ENCODE measurements at regions not wholly inside any gene's neighbourhood (a gene's known extent, or its start where the extent isn't known, plus 50 kb on each side); places are given as distances from the start of the nearest gene placed in this dataset.
"Not testable (repeated sequence)": the region's sequence is repeated elsewhere in the genome, so short reads cannot be mapped to it uniquely, and the experiment has no call there.

DNA sequence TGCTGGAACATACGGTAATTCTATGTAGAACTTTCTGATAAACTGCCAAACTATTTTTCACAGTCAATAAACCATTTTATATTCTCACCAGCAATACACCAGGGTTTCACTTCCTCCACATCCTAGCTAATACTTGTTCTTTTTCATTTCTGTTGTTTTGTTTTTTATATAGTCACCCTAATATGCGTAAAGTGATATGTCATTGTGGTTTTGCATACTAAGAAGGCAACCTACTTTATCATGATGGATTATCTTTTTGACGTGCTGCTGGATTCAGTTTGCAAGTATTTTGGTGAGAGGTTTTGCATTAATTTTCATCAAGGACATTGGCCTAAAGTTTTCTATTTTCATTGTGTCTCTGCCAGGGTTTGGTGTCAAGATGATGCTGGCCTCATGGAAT is 1384.1 kb downstream of the UQCRFS1 start:
- Histone ChIP-seq H3K4me3 (ENCODE audit: low read length) (no peak overlapping the region), H3K4me1 (ENCODE audit: insufficient read depth, low read length) (no peaks in the 10 kb centered on the region), H3K9me3 (ENCODE audit: low read depth, low read length) (no peaks in the 10 kb centered on the region), H3K27me3 (ENCODE audit: insufficient read depth, low read length) (no peaks in the 10 kb centered on the region)

DNA sequence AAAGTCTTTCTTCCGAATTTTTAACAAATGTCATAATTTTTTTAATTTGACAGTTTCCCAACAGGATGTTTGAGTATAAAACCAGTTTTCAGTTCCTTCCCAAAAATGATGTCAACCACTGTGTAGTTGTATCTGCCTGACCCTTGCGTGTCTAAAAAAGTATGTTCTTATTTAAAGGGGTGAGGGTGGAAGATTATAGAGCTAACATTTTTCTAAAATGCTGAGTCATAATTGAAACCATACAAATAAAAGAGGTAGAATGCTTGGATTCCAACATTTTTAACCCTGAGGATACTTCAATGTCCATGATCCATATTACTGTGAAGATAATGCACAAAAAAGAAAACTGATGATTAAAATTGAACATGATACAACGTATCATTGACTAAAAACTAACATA is 1388.8 kb downstream of the UQCRFS1 start:
- Histone ChIP-seq H3K9me3 (ENCODE audit: low read depth, low read length) (no peaks in the 10 kb centered on the region), H3K27me3 (ENCODE audit: insufficient read depth, low read length) (no peaks in the 10 kb centered on the region), H3K4me1 (ENCODE audit: insufficient read depth, low read length) (no peaks in the 10 kb centered on the region), H3K4me3 (ENCODE audit: low read length) (no peak overlapping the region)

DNA sequence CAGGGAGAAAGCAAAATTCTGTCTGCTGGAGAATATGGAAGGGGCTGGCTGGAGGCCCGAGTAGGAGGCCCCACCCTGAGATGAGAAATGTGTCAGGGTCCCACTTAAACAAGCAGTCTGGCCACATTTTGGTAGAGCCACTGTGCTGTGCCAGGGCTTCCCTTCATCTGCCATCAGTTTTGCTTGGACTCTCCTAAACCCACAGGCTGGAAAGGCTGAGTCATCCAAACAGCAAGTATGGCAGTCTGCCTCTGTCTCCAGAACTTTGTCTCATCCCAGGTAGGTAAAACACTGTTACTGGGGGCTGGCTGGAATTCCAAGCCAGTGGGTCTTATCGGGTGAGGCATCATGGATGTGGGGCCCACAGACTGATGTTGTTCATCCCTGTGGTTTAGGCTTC is 1390.6 kb downstream of the UQCRFS1 start:
- Histone ChIP-seq H3K9me3 (ENCODE audit: low read depth, low read length) (peaks cover 5% of the 10 kb centered on the region), H3K27me3 (ENCODE audit: insufficient read depth, low read length) (no peaks in the 10 kb centered on the region), H3K4me3 (ENCODE audit: low read length) (no peak overlapping the region), H3K4me1 (ENCODE audit: insufficient read depth, low read length) (no peaks in the 10 kb centered on the region)

DNA sequence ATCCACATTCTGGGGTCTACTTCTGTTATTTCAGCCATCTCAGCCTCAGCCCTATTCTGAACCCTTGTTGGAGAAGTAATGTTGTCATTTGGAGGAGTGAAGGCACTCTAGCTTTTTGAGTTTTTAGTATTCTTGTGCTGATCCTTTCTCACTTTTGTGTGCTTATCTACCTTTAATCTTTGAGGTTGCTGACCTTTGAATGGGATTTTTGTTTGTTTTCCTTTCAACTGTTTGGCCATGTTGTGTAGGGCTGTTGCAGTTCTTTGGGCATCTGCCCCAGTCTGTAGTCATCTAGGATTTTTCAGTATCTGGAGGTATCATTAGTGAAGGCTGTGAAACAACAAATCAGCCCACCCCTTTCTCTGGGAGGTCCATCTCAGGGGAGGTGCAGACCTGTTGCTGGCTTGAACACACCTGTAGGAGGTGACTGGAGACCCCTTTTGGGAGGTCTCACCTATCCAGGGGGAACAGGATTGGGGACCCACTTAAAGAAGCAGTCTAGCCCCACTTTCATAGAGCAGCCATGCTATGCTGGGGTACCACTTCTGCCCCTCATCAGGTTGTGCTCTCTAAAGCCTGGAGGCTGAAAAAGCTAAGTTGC is 1391.4 kb downstream of the UQCRFS1 start:
- Histone ChIP-seq H3K9me3 (ENCODE audit: low read depth, low read length) (peaks cover 5% of the 10 kb centered on the region), H3K27me3 (ENCODE audit: insufficient read depth, low read length) (no peaks in the 10 kb centered on the region)

DNA sequence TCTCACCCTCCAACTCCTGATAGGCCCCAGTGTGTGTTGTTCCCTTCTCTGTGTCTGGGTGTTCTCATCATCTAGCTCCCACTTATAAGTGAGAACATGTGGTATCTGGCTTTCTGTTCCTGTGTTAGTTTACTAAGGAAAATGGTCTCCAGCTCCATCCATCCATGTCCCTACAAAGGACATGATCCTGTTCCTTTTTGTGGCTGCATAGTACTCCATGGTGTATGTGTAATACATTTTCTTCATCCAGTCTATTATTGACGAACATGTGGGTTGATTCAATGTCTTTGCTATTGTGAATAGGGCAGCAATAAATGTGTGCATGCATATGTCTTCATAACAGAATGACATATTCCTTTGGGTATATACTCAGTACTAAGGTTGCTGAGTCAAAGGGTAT is 1397.0 kb downstream of the UQCRFS1 start:
- Histone ChIP-seq H3K9me3 (ENCODE audit: low read depth, low read length) (peaks cover 5% of the 10 kb centered on the region), H3K27me3 (ENCODE audit: insufficient read depth, low read length) (no peaks in the 10 kb centered on the region), H3K4me3 (ENCODE audit: low read length) (no peak overlapping the region), H3K4me1 (ENCODE audit: insufficient read depth, low read length) (no peaks in the 10 kb centered on the region)

More for the DNA sequence above, 1391.4 kb downstream of the UQCRFS1 start:
- Histone ChIP-seq H3K4me3 (ENCODE audit: low read length) (no peak overlapping the region), H3K4me1 (ENCODE audit: insufficient read depth, low read length) (no peaks in the 10 kb centered on the region)

DNA sequence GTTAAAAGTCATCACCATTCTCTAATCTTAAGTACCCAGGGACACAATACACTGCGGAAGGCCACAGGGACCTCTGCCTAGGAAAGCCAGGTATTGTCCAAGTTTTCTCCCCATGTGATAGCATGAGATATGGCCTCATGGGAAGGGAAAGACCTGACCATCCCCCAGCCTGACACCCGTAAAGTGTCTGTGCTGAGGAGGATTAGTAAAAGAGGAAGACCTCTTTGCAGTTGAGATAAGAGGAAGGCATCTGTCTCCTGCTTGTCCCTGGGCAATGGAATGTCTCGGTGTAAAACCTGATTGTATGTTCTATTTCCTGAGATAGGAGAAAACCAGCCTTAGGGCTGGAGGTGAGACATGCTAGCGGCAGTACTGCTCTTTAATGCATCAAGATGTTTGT is 1398.1 kb downstream of the UQCRFS1 start:
- not testable (repeated sequence) for H3K4me3 ChIP-seq (ENCODE audit: low read length); H3K27me3 ChIP-seq (ENCODE audit: insufficient read depth, low read length); H3K4me1 ChIP-seq (ENCODE audit: insufficient read depth, low read length); H3K9me3 ChIP-seq (ENCODE audit: low read depth, low read length)

DNA sequence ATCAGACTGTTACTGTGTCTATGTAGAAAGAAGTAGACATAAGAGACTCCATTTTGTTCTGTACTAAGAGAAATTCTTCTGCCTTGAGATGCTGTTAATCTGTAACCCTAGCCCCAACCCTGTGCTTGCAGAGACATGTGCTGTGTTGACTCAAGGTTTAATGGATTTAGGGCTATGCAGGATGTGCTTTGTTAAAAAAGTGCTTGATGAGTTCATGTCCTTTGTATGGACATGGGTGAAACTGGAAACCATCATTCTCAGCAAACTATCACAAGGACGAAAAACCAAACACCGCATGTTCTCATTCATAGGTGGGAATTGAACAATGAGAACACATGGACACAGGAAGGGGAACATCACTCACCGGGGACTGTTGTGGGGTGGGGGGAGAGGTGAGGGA is 1398.7 kb downstream of the UQCRFS1 start:
- not testable (repeated sequence) for H3K4me1 ChIP-seq (ENCODE audit: insufficient read depth, low read length); H3K27me3 ChIP-seq (ENCODE audit: insufficient read depth, low read length); H3K4me3 ChIP-seq (ENCODE audit: low read length); H3K9me3 ChIP-seq (ENCODE audit: low read depth, low read length)

DNA sequence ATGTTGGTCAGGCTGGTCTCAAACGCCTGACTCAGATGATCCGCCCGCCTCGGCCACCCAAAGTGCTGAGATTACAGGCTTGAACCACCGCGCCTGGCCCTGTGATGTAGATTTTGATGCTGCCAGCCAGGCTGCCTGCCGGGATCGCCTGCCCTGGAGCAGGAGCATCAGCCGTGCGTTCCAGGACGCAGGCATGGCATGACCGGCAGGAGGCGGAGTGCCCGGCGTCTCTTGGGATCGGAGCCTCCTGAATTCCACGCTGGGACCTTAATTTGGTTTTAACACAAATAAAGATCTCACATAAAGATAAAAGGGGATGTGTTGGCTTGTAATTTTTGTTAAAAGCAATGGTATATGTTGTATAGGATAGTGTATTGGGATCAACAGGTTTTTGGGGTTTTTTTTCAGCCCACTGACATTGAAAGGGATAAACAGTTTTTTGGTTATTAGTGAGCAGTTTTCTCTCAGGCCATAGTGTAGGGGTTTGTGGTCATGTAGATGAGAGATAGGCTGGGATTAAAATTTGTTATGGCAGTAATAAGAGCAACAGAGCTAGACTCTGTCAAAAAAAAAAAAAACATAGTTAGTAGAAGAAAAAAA is 1406.4 kb downstream of the UQCRFS1 start:
- Histone ChIP-seq H3K9me3 (ENCODE audit: low read depth, low read length) (no peaks in the 10 kb centered on the region), H3K4me3 (ENCODE audit: low read length) (no peak overlapping the region), H3K27me3 (ENCODE audit: insufficient read depth, low read length) (no peaks in the 10 kb centered on the region), H3K4me1 (ENCODE audit: insufficient read depth, low read length) (no peaks in the 10 kb centered on the region)

DNA sequence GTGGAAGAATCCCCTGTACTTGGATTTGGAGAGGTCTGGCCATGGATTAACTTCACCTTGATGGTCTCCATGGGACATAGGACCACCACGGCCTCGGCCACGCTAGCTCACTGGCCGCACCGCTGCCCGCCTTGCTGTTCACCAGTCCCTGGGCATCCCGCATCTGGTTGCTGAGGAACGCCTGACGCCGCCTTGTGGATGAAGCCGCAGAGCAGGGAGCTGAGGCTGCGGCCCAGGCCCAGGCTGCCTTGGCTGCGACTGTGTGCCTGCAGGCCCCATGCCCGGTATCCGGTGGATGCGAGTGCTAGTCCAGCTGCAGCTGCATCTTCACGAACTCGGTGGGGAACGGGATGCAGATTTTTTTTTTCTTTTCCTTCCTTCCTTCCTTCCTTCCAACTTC is 1407.1 kb downstream of the UQCRFS1 start:
- no peaks in the 10 kb centered on the region for H3K4me1 ChIP-seq (ENCODE audit: insufficient read depth, low read length)
- H3K9me3 ChIP-seq (ENCODE audit: low read depth, low read length): no peaks in the 10 kb centered on the region
- no peaks in the 10 kb centered on the region for H3K27me3 ChIP-seq (ENCODE audit: insufficient read depth, low read length)
- no peak overlapping the region for H3K4me3 ChIP-seq (ENCODE audit: low read length)

DNA sequence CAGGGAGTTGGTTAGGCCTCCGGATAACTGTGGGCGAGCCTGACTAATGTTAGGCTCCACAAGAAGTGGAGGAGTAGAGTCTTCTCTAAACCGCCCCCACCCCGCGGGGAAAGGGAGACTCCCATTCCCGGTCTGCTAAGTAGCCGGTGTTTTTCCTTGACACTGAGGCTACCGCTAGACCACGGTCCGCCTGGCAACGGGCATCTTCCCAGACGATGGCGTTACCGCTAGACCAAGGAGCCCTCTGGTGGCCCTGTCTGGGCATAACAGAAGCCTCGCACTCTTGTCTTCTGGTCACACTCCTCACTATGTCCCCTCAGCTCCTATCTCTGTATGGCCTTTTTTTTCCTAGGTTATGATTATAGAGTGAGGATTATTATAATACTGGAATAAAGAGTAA is 1410.7 kb downstream of the UQCRFS1 start:
- not testable (repeated sequence) for H3K4me1 ChIP-seq (ENCODE audit: insufficient read depth, low read length); H3K9me3 ChIP-seq (ENCODE audit: low read depth, low read length); H3K27me3 ChIP-seq (ENCODE audit: insufficient read depth, low read length)

DNA sequence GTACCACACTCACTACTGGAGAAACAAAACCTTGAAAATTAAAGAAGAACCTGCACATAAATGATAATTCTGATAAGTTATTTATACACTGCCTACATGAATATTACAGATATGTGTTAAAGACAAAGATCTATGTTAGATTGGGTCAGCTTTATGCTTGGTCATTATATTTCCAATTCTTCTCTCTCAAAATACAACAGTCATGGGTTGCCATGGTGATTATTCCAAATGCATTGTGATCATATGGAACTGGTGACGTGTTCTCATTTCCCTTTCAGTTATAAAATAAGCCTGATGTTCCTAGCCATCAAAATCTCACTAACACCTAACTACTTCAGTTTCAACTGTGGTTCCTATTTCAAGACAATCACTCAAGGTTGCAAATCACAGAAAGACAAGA is 1416.4 kb downstream of the UQCRFS1 start:
- Histone ChIP-seq H3K9me3 (ENCODE audit: low read depth, low read length) (no peaks in the 10 kb centered on the region), H3K4me1 (ENCODE audit: insufficient read depth, low read length) (peaks cover 27% of the 10 kb centered on the region), H3K27me3 (ENCODE audit: insufficient read depth, low read length) (no peaks in the 10 kb centered on the region), H3K4me3 (ENCODE audit: low read length) (no peak overlapping the region)

More for the DNA sequence above, 1410.7 kb downstream of the UQCRFS1 start:
- not testable (repeated sequence) for H3K4me3 ChIP-seq (ENCODE audit: low read length)

DNA sequence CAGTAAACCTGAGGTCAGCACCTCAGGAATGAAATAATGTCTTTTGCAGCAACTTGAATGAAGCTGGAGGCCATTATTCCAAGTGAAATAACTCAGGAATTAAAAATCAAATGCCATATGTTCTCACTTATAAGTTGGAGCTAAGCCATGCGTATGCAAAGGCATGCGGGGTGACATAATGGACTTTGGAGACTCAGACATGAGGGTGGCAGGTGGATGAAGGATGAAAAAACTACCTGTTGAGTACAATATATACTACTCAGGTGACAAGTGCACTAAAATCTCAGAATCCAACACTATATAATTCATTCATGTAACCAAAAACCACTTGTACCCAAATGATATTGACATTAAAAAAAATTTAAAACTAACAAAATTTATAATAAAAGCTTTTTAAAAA is 1416.9 kb downstream of the UQCRFS1 start:
- H3K27me3 ChIP-seq (ENCODE audit: insufficient read depth, low read length): no peaks in the 10 kb centered on the region
- no peak overlapping the region for H3K4me3 ChIP-seq (ENCODE audit: low read length)
- H3K9me3 ChIP-seq (ENCODE audit: low read depth, low read length): no peaks in the 10 kb centered on the region
- H3K4me1 ChIP-seq (ENCODE audit: insufficient read depth, low read length): peaks cover 27% of the 10 kb centered on the region

DNA sequence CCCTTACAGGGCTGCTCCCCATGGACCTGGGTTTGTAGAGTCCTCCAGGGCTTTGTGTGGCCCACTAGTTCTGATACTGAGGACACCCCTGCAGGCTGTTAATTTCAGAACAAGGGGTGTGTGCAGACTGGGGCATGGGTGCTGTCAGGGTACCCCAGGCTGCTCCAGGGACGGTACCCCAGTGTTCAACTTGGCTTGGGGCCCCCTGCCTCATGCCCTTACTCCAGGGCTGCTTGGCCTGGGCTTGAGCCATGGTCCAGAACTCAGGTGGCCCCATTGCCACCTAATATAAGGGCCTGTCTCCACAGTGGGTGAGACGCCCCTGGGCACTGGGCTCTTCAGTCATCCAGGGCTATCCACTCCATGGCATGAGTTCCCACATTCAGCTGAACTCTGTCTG is 1417.6 kb downstream of the UQCRFS1 start:
- Histone ChIP-seq H3K4me3 (ENCODE audit: low read length) (no peak overlapping the region), H3K9me3 (ENCODE audit: low read depth, low read length) (no peaks in the 10 kb centered on the region), H3K27me3 (ENCODE audit: insufficient read depth, low read length) (no peaks in the 10 kb centered on the region), H3K4me1 (ENCODE audit: insufficient read depth, low read length) (peaks cover 27% of the 10 kb centered on the region)

DNA sequence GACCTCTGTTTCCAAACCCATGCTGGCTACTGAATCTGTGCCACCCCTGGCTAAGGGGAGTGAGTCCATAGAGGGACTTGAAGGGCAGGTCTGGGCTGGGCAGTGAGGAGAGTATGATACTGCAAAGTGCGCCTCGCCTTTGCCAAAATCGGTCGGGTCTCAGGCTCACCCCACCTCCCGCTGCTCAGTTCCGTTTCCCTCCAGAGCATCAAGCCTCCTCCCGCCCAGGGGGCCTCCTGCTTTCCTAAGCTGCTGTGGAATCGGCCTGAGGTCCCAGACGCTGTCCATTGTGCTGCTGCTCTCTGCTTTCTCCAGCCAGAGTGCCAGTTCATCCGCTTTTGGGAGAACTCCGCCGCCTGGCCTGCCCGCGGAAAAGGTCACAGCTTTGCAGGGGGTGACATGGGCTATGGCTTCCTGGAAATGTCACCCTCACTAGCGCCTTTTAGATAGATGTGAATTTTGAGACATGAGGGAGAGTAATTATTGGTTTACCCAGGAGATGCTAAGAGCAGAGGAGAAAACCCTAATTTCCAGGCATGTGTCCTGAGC is 1418.4 kb downstream of the UQCRFS1 start:
- H3K4me3 ChIP-seq (ENCODE audit: low read length): peak overlapping the region; percentile 87
- H3K27me3 ChIP-seq (ENCODE audit: insufficient read depth, low read length): no peaks in the 10 kb centered on the region
- peaks cover 27% of the 10 kb centered on the region for H3K4me1 ChIP-seq (ENCODE audit: insufficient read depth, low read length)
- H3K9me3 ChIP-seq (ENCODE audit: low read depth, low read length): no peaks in the 10 kb centered on the region

DNA sequence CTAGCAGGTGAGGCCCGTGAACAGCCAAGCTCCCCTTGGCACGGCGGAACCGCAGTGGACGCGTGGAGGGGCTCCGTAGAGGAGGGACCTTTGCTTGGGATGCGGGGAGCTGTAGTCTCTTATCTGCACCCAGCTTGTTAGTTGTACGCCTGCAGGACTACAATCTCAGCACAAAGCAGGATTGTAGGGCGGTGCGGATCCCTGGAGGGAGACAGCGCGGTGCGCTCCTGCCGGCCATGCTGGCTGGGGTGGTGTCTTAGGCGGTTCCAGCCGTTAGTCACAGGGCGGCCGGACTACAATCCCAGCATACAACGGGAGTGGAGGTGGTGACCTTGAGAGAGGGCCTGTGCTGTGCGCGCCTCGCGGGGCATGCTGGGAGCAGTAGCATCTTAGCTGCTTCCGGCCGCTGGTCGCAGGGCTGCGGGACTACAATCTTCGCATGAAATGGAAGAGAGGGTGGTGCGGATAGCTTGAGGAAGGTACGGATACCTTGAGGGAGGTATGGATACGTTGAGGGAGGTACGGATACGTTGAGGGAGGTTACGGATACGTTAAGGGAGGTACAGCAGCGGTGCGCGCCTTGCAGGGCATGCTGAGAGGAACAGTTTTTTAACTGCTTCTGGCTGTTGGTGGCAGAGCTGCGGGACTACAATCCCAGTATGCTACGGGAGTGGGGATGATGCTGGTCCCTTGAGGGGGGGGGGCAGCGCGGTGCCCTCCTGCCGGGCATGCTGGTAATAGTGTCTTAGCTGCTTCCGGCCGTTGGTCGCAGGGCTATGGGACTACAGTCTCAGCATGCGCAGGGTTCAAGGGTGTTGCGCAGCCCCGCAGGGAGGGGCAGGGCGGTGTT is 1419.1 kb downstream of the UQCRFS1 start:
- Histone ChIP-seq H3K4me1 (ENCODE audit: insufficient read depth, low read length) (peaks cover 27% of the 10 kb centered on the region), H3K9me3 (ENCODE audit: low read depth, low read length) (no peaks in the 10 kb centered on the region), H3K4me3 (ENCODE audit: low read length) (peak overlapping the region; percentile 87), H3K27me3 (ENCODE audit: insufficient read depth, low read length) (no peaks in the 10 kb centered on the region)

Measured in mononuclear cell (primary cell).